ENCODE measurements at regions not wholly inside any gene's neighbourhood (a gene's known extent, or its start where the extent isn't known, plus 50 kb on each side); places are given as distances from the start of the nearest gene placed in this dataset.

DNA sequence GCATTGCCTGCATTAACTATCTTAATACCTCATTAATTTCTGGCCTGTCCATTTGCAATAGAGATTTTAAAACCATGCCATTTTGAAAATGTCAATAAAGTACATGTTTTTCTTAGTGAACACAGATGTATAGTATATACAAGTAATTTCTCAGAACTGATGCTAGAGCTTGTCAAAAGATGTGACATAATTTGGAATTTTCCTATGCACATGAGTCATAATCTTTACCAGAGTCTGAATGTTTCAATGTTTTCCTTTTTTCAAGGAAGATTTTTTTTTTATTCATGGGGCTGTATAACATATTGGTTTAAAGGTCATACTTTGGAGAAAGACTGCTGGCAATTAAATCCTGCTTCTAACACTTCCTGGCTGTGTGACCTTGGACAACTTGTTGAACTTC is 1347.5 kb upstream of the ADGRB3 start:
- TF ChIP-seq, protein P1, sequence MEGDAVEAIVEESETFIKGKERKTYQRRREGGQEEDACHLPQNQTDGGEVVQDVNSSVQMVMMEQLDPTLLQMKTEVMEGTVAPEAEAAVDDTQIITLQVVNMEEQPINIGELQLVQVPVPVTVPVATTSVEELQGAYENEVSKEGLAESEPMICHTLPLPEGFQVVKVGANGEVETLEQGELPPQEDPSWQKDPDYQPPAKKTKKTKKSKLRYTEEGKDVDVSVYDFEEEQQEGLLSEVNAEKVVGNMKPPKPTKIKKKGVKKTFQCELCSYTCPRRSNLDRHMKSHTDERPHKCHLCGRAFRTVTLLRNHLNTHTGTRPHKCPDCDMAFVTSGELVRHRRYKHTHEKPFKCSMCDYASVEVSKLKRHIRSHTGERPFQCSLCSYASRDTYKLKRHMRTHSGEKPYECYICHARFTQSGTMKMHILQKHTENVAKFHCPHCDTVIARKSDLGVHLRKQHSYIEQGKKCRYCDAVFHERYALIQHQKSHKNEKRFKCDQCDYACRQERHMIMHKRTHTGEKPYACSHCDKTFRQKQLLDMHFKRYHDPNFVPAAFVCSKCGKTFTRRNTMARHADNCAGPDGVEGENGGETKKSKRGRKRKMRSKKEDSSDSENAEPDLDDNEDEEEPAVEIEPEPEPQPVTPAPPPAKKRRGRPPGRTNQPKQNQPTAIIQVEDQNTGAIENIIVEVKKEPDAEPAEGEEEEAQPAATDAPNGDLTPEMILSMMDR (IDR thresholded peaks at IDR 0.05), result no peak
- TF ChIP-seq POLR2A (IDR thresholded peaks at IDR 0.05) (no peak), POLR2AphosphoS5 (IDR thresholded peaks at IDR 0.05) (no peak)

Measured in prostate gland (tissue), 2 donors.